GM23248 (cell line): ENCODE measurements at regions not wholly inside any gene's neighbourhood (a gene's known extent, or its start where the extent isn't known, plus 50 kb on each side); places are given as distances from the start of the nearest gene placed in this dataset.

ENCODE experiments used
- EZH2 ChIP-seq: fragments of 200-600 bp; sonication (generic); IDR thresholded peaks from 2 replicates; pipeline ENCODE4 v1.6.1; 2018; ENCODE audit warnings: antibody characterized with exemption, mild to moderate bottlenecking; ENCODE audit not compliant: insufficient read depth, poor library complexity, severe bottlenecking
- EZH2phosphoT487 ChIP-seq: fragments of 200-600 bp; sonication (generic); IDR thresholded peaks from 2 replicates; pipeline ENCODE4 v1.6.1; 2018; ENCODE audit warnings: antibody characterized with exemption, moderate library complexity, mild to moderate bottlenecking, low read depth; ENCODE audit not compliant: insufficient read depth

GRCh38 chr2:236932831-236933361 is 152.8 kb upstream of the COPS8 start:
- TF ChIP-seq EZH2 (no peak), EZH2phosphoT487 (no peak)
